Colon (tissue), 2 donors: ENCODE measurements at regions not wholly inside any gene's neighbourhood (a gene's known extent, or its start where the extent isn't known, plus 50 kb on each side); places are given as distances from the start of the nearest gene placed in this dataset.

Experiments
- FAIRE-seq: peaks from 2 replicates; lab custom pipeline; 2012; peaks lifted over from hg19 to GRCh38; lab: Jason Lieb, UNC
- donor health status: control.
- donor health status: control.

DNA sequence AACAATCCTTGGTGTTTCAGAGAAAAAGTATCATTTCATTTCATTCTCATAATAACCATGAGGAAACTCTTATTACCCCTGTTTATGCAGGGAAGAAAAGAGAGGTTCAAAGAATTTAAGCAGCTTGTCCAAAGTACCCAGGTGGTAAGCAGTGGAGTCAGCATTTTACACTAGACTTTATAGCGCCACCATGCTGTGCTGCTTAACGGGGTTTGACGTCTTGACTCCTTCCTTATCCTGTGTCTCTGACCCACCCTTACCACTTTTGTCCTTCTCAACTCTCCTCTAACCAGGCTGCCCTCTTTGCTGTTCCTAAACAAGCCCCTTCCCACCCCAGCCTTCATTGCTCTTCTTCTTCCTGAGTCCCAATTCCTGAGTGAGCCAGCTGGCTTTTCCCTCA is 117.0 kb upstream of the AHR start:
- no peak for FAIRE-seq

DNA sequence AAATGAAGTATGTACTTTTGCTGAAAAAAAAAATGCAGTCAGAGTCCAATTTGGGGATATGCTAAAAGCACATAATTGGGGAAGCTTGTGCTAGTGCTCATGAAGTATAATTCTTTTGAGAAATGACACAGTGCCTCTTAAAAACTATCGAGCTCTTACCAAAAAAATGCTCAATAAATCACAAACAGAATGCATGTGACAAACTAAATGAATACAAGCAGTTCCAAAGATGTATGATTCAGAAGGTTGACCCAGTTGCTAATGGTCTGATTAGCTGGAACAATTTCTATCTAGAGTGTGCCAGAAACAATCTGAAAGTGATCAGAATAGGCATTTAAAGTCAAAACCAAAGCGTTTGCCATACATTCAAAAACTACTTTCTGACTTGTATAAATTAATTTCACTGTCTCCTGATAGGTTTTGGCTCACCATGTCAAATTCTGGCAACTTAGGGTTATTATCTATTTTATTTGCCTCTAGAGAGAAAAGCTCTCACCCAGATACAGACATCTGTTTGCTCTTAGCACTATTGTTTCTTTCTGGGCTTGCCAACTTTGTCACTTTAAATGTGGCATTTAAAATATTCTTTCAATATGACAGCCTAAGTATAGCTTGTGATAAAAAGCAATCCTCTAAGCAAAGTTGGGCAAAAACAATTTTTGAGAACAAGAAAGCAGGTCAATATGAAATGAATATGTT is 114.7 kb upstream of the AHR start:
- no peak for FAIRE-seq

GRCh38 chr7:17184805-17185689 is 113.4 kb upstream of the AHR start:
- no peak for FAIRE-seq

- peak; percentile 76 for FAIRE-seq
These were observed 112.8 kb upstream of the AHR start for GRCh38 chr7:17185690-17186070.

- FAIRE-seq, result no peak
These were observed 111.5 kb upstream of the AHR start for GRCh38 chr7:17186745-17187530.

DNA sequence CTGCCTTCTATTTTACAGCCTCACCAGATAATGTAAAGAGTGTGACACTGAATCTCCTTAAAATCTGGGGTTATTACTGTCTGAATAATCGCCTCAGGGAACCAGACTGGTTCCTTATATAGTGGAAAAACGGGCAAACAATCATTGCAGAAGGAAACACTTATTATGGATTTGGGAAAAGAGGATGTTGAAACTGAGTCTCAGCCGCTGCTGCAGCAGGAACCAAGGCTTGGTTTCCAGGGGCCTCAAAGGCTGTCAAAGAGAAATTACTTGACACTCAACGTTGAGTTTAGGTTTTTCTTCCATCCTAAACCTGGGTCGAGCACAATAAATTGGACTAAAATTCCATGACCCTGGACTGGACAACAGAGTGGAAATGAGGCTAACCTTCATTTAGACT is 103.8 kb upstream of the AHR start:
- FAIRE-seq, result no peak

- FAIRE-seq, result no peak
These were observed 102.9 kb upstream of the AHR start for GRCh38 chr7:17195576-17195975.

DNA sequence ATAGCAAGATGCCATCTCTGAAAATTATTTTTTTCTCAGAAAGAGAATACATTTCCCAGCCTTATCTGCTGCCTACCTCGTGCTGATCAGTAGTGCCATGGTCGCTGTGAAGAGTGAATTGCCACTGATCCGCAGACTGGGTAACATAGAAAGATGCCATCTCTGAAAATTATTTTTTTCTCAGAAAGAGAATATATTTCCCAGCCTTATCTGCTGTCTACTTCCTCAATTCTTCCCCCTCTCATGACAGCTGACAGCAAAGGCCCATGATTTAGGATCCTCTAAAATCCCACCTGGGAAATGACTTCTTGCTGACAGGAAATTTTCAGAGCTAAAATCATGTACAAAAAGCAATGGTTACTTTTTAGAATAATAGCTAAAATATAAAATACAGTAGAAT is 92.5 kb upstream of the AHR start:
- FAIRE-seq, result no peak

DNA sequence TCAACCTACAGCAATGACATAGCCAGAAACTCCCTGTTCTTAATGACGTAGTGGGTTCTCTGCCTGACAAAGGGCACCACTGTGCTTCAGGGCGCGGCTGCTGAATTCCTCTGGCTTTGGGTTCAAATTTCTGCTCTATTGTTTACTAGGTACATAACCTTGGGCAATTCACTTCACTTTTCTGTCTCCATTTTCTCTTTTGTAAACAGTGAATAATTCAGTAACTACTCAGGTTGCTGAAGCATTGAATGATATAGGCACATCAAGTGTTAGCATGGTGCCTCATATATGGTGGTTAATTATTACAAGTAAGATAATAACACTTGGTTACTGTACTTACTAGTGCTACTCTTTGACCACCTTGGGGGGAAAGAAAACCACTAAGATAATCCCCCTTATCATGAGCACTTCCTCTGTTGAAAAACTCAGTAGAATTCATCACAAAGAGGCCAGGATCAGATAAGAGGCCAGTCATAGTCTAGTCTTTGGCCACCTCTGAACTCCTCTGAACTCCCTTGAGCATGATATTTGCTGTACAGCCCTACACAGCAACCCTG is 92.0 kb upstream of the AHR start:
- FAIRE-seq, result no peak

GRCh38 chr7:17207220-17207619 is 91.2 kb upstream of the AHR start:
- no peak for FAIRE-seq

DNA sequence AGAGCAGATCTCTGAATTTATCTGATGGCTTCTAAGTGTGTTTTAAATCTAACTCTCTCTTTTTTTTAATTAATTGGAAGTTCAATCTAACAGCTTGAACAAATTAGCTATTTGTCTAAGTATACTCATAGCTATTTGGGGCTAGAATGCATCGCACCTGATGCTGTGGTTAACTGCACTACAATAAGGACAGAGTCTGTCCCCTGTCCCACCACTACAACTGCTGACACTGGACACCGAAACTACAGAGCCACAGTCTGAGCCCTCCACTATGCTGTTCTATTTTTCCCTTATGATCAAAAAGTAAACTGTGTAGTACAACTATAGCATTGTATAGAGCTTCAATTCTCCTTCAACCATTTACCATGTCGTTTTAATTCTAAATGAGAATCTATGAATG is 89.4 kb upstream of the AHR start:
- no peak for FAIRE-seq

GRCh38 chr7:17211307-17211836 is 87.1 kb upstream of the AHR start:
- no peak for FAIRE-seq

DNA sequence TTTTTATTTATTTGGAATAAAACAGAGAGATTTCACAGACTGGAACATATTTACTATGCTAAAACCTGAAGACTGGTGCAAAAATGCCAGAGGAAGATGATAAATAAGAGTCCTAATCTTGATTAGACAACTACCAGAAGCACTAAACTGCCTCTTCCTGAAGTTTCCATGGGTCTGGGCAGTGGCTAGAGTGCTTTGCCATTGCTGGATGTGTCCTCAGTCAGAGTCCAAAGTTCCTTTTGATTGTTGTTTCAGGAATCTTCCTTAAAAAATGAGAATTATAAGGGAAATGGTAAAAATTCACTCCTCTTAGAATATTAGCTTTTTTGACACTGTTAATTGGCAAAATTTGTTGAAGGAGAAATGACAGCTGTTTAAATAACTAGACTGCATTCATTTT is 86.3 kb upstream of the AHR start:
- FAIRE-seq, result no peak

- FAIRE-seq, result no peak
These were observed 70.5 kb upstream of the AHR start for GRCh38 chr7:17227766-17228490.

DNA sequence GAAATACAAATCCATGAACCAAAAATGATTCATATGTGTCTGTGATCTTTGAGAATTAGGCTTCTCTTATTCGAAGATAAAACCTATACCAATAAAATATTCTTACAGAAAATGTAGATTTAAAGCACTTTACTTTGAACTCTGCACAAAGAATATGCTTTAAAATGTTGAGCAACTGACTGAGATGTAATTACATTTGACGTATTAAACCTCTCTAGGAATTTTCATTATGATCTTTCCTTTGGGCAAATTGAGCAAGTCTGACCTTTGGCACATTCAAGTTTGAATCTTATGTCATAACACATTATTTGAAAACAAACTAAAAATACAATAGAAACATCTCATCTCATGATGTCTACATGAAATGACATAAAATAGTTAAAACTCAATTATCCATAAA is 69.2 kb upstream of the AHR start:
- FAIRE-seq, result no peak

DNA sequence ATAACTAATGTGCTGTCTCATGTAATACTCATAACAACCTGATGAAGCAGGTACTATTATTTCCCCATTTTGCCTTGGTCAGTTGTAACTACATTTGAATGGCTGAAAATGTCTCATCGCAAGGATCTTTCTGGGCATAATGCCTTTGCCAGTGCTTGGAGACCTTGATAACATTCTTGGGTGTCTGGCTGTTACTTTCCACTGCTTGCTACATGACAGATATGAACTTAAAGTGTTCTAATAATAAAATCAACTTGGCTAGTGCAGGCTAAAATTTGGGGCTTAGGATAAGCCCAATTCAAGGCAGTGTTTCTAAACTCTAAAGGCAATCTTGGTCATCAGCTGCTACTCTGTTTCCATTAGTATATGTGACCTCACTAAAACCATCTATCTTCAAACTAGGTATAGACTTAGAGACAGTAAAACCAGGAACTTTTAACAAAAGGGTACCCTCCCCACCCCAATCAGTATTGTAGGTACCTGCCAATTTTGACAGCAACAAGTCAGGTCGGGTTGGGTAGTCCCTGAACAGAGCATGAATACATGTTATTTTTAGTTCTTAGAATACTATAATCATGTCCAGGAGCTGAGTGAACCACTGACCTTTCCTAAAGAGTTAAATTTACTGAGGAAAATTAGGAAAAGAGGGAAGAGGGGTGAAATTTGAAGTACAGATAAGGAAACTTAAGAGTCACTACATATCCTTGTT is 68.2 kb upstream of the AHR start:
- FAIRE-seq, result no peak

DNA sequence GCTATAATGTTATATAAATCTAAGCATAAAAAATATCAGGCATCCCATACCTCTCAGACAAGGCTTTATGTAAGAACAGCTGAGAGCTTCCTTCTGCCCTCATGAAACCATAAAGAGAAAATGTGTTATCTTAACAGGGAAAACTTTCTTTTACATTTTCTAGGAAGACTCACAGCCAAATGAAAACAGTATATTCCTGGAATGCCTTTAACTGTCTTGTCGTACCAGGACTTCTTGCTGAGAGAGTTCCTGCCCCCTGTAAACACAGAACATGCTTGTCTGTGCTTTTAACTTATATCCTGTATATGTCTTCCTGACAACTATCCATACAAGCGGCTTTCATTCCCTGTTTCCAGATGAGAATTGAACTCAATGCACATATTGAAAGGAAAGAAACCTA is 64.8 kb upstream of the AHR start:
- no peak for FAIRE-seq

DNA sequence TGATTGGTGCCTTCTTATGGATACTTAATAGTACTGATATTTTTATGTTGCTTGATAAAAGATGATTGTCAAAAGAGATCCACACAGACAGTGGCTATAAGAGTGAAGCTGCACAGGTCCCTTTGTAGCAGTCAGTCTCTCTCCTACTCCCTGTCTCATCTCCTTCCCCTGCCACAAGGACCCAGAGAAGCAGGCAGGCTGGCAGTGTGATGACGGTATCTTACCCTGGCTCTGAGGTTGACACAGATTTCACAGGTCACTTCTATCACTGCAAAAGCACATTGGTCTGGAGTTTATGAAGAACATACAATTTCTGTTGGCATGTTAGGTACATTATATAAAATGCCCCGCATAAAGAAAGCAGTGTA is 64.4 kb upstream of the AHR start:
- no peak for FAIRE-seq

GRCh38 chr7:17234398-17235031 is 63.9 kb upstream of the AHR start:
- no peak for FAIRE-seq

GRCh38 chr7:17236171-17236570 is 62.3 kb upstream of the AHR start:
- no peak for FAIRE-seq

DNA sequence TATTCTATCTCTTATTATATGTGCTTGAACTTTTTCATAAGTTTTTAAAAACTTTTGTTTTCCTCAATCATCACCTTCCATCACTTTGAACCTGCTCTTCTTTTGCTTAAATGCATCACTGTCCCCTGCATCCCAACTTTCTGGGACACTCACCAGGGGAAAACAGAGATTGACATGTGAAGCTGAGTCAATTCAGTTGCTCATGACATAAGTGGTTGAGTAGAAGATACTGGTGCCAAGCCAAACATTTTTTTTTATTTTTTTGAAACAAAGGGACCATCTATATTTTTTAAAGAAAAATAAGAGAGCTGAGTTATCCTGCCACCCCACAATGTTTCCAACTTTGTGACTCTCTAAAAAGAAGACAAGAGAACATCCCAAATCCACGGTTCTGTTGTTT is 61.8 kb upstream of the AHR start:
- no peak for FAIRE-seq
